ENCODE measurements at regions not wholly inside any gene's neighbourhood (a gene's known extent, or its start where the extent isn't known, plus 50 kb on each side); places are given as distances from the start of the nearest gene placed in this dataset.

DNA sequence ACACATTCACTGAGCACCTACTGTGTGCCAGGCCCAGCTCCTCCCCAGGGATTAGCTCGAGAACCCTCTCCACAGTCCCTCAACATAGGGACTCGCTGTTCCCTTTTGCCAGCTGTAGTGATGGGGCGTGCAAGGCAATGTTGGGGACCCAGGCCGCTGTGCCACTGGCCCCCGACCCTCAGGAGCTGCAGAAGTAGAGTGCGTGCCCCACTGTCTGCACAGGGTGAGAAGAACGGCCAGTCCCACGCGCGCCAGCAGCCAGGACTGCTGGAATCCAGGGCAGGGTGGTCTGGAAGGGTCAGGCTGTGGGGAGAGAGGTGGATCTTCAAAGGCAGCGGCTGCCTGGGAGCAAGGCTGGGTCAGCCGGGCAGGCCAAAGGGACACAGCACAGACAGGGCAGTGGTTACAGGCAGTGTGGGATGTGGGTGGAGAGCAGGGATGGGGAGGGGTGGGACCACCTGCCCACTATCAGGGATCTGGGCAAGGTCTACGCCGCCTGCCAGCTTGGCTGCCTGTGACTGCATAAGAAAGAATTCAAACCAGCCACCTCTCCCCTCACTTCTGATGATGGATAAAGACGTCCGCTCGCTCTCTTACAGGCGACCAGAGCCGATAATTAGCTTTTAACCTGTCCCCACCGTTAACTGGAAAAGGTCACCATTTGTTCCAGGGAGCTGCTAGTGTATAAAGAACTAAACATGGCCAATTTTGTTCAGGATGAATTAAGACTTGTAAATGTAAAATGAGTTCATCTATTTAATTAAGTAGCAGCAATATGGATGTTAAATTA, 86.7 kb upstream of the GSE1 start (continued):
- TF ChIP-seq, protein P1, sequence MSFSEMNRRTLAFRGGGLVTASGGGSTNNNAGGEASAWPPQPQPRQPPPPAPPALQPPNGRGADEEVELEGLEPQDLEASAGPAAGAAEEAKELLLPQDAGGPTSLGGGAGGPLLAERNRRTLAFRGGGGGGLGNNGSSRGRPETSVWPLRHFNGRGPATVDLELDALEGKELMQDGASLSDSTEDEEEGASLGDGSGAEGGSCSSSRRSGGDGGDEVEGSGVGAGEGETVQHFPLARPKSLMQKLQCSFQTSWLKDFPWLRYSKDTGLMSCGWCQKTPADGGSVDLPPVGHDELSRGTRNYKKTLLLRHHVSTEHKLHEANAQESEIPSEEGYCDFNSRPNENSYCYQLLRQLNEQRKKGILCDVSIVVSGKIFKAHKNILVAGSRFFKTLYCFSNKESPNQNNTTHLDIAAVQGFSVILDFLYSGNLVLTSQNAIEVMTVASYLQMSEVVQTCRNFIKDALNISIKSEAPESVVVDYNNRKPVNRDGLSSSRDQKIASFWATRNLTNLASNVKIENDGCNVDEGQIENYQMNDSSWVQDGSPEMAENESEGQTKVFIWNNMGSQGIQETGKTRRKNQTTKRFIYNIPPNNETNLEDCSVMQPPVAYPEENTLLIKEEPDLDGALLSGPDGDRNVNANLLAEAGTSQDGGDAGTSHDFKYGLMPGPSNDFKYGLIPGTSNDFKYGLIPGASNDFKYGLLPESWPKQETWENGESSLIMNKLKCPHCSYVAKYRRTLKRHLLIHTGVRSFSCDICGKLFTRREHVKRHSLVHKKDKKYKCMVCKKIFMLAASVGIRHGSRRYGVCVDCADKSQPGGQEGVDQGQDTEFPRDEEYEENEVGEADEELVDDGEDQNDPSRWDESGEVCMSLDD (CRISPR knock-in tag; IDR thresholded peaks at IDR 0.05; ENCODE audit: borderline replicate concordance), result no peak
- TF ChIP-seq MAZ (IDR thresholded peaks at IDR 0.05; ENCODE audit: borderline replicate concordance, low read depth, low read length) (no peak), MAZ (CRISPR knock-in tag; IDR thresholded peaks at IDR 0.05; ENCODE audit: low read depth) (peak; percentile 65; the same call in 1 of the 2 replicates), SPEN (CRISPR knock-in tag; IDR thresholded peaks at IDR 0.05; ENCODE audit: low read depth) (no peak), HOXA3 (CRISPR knock-in tag; IDR thresholded peaks at IDR 0.05) (no peak), ZNF550 (CRISPR knock-in tag; IDR thresholded peaks at IDR 0.05; ENCODE audit: borderline replicate concordance) (0 out of 2 replicates have a peak, but pooled peaks have one; percentile 21), TEAD3 (CRISPR knock-in tag; optimal IDR thresholded peaks at IDR 0.05; ENCODE audit: borderline replicate concordance) (peak; percentile 29), SIX1 (CRISPR knock-in tag; IDR thresholded peaks at IDR 0.05; ENCODE audit: borderline replicate concordance) (no peak), ZSCAN25 (CRISPR knock-in tag; IDR thresholded peaks at IDR 0.05) (peak; percentile 80), MTA1 (CRISPR knock-in tag; IDR thresholded peaks at IDR 0.05; ENCODE audit: borderline replicate concordance) (peak; percentile 67; the same call in 1 of the 2 replicates), ZKSCAN1 (IDR thresholded peaks at IDR 0.05; ENCODE audit: low read length) (peak; percentile 69; the same call in 1 of the 2 replicates)
- TF ChIP-seq, protein P2, sequence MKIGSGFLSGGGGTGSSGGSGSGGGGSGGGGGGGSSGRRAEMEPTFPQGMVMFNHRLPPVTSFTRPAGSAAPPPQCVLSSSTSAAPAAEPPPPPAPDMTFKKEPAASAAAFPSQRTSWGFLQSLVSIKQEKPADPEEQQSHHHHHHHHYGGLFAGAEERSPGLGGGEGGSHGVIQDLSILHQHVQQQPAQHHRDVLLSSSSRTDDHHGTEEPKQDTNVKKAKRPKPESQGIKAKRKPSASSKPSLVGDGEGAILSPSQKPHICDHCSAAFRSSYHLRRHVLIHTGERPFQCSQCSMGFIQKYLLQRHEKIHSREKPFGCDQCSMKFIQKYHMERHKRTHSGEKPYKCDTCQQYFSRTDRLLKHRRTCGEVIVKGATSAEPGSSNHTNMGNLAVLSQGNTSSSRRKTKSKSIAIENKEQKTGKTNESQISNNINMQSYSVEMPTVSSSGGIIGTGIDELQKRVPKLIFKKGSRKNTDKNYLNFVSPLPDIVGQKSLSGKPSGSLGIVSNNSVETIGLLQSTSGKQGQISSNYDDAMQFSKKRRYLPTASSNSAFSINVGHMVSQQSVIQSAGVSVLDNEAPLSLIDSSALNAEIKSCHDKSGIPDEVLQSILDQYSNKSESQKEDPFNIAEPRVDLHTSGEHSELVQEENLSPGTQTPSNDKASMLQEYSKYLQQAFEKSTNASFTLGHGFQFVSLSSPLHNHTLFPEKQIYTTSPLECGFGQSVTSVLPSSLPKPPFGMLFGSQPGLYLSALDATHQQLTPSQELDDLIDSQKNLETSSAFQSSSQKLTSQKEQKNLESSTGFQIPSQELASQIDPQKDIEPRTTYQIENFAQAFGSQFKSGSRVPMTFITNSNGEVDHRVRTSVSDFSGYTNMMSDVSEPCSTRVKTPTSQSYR (CRISPR knock-in tag; IDR thresholded peaks at IDR 0.05; ENCODE audit: borderline replicate concordance), result peak; percentile 12; the same call in 1 of the 2 replicates
- TF ChIP-seq, protein P3, sequence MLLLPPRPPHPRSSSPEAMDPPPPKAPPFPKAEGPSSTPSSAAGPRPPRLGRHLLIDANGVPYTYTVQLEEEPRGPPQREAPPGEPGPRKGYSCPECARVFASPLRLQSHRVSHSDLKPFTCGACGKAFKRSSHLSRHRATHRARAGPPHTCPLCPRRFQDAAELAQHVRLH (CRISPR knock-in tag; IDR thresholded peaks at IDR 0.05; ENCODE audit: borderline replicate concordance, low read depth), result 0 out of 2 replicates have a peak, but pooled peaks have one; percentile 4
- TF ChIP-seq, protein P4, sequence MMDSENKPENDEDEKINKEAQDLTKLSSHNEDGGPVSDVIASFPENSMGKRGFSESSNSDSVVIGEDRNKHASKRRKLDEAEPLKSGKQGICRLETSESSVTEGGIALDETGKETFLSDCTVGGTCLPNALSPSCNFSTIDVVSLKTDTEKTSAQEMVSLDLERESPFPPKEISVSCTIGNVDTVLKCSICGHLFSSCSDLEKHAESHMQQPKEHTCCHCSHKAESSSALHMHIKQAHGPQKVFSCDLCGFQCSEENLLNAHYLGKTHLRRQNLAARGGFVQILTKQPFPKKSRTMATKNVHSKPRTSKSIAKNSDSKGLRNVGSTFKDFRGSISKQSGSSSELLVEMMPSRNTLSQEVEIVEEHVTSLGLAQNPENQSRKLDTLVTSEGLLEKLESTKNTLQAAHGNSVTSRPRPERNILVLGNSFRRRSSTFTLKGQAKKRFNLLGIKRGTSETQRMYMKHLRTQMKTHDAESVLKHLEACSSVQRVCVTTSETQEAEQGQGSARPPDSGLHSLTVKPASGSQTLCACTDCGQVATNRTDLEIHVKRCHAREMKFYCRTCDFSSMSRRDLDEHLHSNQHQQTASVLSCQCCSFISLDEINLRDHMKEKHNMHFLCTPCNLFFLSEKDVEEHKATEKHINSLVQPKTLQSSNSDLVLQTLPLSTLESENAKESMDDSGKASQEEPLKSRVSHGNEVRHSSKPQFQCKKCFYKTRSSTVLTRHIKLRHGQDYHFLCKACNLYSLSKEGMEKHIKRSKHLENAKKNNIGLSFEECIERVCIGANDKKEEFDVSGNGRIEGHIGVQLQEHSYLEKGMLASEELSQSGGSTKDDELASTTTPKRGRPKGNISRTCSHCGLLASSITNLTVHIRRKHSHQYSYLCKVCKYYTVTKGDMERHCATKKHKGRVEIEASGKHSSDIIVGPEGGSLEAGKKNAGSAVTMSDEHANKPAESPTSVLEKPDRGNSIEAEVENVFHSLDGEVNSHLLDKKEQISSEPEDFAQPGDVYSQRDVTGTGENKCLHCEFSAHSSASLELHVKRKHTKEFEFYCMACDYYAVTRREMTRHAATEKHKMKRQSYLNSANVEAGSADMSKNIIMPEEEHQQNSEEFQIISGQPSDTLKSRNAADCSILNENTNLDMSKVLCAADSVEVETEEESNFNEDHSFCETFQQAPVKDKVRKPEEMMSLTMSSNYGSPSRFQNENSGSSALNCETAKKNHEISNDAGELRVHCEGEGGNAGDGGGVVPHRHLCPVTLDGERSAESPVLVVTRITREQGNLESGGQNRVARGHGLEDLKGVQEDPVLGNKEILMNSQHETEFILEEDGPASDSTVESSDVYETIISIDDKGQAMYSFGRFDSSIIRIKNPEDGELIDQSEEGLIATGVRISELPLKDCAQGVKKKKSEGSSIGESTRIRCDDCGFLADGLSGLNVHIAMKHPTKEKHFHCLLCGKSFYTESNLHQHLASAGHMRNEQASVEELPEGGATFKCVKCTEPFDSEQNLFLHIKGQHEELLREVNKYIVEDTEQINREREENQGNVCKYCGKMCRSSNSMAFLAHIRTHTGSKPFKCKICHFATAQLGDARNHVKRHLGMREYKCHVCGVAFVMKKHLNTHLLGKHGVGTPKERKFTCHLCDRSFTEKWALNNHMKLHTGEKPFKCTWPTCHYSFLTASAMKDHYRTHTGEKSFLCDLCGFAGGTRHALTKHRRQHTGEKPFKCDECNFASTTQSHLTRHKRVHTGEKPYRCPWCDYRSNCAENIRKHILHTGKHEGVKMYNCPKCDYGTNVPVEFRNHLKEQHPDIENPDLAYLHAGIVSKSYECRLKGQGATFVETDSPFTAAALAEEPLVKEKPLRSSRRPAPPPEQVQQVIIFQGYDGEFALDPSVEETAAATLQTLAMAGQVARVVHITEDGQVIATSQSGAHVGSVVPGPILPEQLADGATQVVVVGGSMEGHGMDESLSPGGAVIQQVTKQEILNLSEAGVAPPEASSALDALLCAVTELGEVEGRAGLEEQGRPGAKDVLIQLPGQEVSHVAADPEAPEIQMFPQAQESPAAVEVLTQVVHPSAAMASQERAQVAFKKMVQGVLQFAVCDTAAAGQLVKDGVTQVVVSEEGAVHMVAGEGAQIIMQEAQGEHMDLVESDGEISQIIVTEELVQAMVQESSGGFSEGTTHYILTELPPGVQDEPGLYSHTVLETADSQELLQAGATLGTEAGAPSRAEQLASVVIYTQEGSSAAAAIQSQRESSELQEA (CRISPR knock-in tag; IDR thresholded peaks at IDR 0.05; ENCODE audit: not compliant biosample characterization), result peak; percentile 29
